Esophagus squamous epithelium (tissue), 5 donors: ENCODE measurements at regions not wholly inside any gene's neighbourhood (a gene's known extent, or its start where the extent isn't known, plus 50 kb on each side); places are given as distances from the start of the nearest gene placed in this dataset.
A peak's percentile ranks its signal among the peaks of the same experiment; 100 is the strongest.
"Not testable (repeated sequence)": the region's sequence is repeated elsewhere in the genome, so short reads cannot be mapped to it uniquely, and the experiment has no call there.

Experiments used
- DNase-seq: peaks from one replicate; lab custom pipeline; 2025; lab: John Stamatoyannopoulos, UW
- H3K27ac ChIP-seq, 4 donors: fragments of 200-600 bp; sonication (generic); one replicate each; pipeline ENCODE4 v1.5.1; 2016 to 2019; ENCODE audit warnings: mild to moderate bottlenecking in 1 of 4
- H3K27me3 ChIP-seq, 4 donors: fragments of 200-600 bp; sonication (generic); 1 replicate in 3 of 4; 2 replicates in 1 of 4; pipeline versions ENCODE4 v1.5.1 to v1.6.0; 2017 to 2021; ENCODE audit warnings: antibody characterized with exemption in 1 of 4
- H3K36me3 ChIP-seq, 3 donors: fragments of 200-600 bp; sonication (generic); one replicate each; pipeline ENCODE4 v1.5.1; 2016 to 2019
- H3K4me1 ChIP-seq, 3 donors: fragments of 200-600 bp; sonication (generic); one replicate each; pipeline ENCODE4 v1.5.1; 2017 to 2019
- H3K4me3 ChIP-seq, 4 donors: fragments of 200-600 bp; sonication (generic); 1 replicate in 3 of 4; 2 replicates in 1 of 4; pipeline ENCODE4 v1.5.1; 2016 to 2019; ENCODE audit warnings: mild to moderate bottlenecking in 2 of 4, moderate library complexity in 1 of 4
- H3K9me3 ChIP-seq, 3 donors: fragments of 200-600 bp; sonication (generic); one replicate each; pipeline ENCODE4 v1.5.1; 2016 to 2019
- POLR2A ChIP-seq, 4 donors: fragments of 450-650 bp; IDR thresholded peaks; one replicate each; pipeline ENCODE4 v1.6.1; 2017; ENCODE audit warnings: antibody characterized with exemption in 4 of 4, mild to moderate bottlenecking in 4 of 4, moderate library complexity in 3 of 4
- WGBS, 2 donors: methylation state at CpG; one replicate each; pipeline ENCODE4 v1.1.5; 2018; 5-methylcytosine and 5-hydroxymethylcytosine counted together
- intact Hi-C: fragments of 100-400 bp; cut with DNase I; formaldehyde crosslinking; loops from one replicate; pipeline ENCODE4 v1.15.0; 2022
- TF ChIP-seq, protein P1 (sequence below), 6 experiments: fragments of 450-650 bp in 4 of 6; fragments of 200-600 bp in 2 of 6; sonication (generic) in 2 of 6; IDR thresholded peaks; one replicate each; pipeline ENCODE4 v1.5.1; 2016 to 2019; ENCODE audit warnings: antibody characterized with exemption in 6 of 6, mild to moderate bottlenecking in 4 of 6, moderate library complexity in 4 of 6
- donor health status: DM: yes; HTN: yes; CAD: no.

GRCh38 chr6:150691463-150691862, 91.8 kb downstream of the PLEKHG1 start:
- Histone ChIP-seq H3K9me3 (no peaks in the 10 kb centered on the region), H3K4me1 (peaks cover 0 to 24% (median 14%) of the 10 kb centered on the region in 3 donors), H3K27me3 (no peaks in the 10 kb centered on the region), H3K27ac (no peak overlapping the region), H3K36me3 (no peaks in the 10 kb centered on the region), H3K4me3 (no peak overlapping the region)
- DNase-seq = no peak
- 58 to 87% methylated on average over 2 of the region's 2 CpGs for WGBS, 2 donors
- intact Hi-C loops = no loop called here
- TF ChIP-seq, protein P1, sequence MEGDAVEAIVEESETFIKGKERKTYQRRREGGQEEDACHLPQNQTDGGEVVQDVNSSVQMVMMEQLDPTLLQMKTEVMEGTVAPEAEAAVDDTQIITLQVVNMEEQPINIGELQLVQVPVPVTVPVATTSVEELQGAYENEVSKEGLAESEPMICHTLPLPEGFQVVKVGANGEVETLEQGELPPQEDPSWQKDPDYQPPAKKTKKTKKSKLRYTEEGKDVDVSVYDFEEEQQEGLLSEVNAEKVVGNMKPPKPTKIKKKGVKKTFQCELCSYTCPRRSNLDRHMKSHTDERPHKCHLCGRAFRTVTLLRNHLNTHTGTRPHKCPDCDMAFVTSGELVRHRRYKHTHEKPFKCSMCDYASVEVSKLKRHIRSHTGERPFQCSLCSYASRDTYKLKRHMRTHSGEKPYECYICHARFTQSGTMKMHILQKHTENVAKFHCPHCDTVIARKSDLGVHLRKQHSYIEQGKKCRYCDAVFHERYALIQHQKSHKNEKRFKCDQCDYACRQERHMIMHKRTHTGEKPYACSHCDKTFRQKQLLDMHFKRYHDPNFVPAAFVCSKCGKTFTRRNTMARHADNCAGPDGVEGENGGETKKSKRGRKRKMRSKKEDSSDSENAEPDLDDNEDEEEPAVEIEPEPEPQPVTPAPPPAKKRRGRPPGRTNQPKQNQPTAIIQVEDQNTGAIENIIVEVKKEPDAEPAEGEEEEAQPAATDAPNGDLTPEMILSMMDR (IDR thresholded peaks at IDR 0.05) = no peak
- no peak for TF ChIP-seq POLR2A (IDR thresholded peaks at IDR 0.05)

DNA sequence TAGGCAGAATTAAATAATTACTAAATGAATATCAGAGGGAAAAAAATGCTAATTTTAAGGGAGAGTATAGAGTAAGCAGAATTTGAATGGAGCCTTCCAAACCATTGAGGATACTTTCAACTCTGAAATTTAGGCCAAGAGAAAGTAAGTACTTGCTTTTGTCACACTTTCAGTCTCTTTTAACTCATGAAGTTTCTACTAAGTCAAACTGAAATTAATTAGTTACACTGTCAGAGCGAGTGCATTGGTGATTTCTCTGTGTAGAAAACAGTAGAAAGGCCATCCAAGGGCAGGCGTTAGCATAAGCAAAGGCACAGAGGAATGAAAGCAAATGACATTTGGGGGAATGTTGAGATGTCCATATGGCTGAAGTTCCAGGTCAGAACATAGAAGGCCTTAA, 92.9 kb downstream of the PLEKHG1 start:
- no peak overlapping the region for H3K27ac ChIP-seq
- 70 to 71% methylated on average over 2 of the region's 2 CpGs for WGBS, 2 donors
- peaks cover 0 to 18% (median 11%) of the 10 kb centered on the region in 3 donors for H3K4me1 ChIP-seq
- H3K4me3 ChIP-seq = no peak overlapping the region
- no peaks in the 10 kb centered on the region for H3K36me3 ChIP-seq
- TF ChIP-seq POLR2A (IDR thresholded peaks at IDR 0.05) = no peak
- intact Hi-C loops = no loop called here
- no peaks in the 10 kb centered on the region for H3K9me3 ChIP-seq
- no peak for DNase-seq
- no peaks in the 10 kb centered on the region for H3K27me3 ChIP-seq

GRCh38 chr6:150694889-150695288, 95.2 kb downstream of the PLEKHG1 start:
- no peaks in the 10 kb centered on the region for H3K27me3 ChIP-seq
- no peak overlapping the region for H3K4me3 ChIP-seq
- H3K9me3 ChIP-seq = no peaks in the 10 kb centered on the region
- intact Hi-C loops = no loop called here
- TF ChIP-seq, protein P1 (IDR thresholded peaks at IDR 0.05) = no peak
- TF ChIP-seq POLR2A (IDR thresholded peaks at IDR 0.05) = no peak
- H3K27ac ChIP-seq = no peak overlapping the region
- no peaks in the 10 kb centered on the region for H3K36me3 ChIP-seq
- H3K4me1 ChIP-seq = peaks cover 0 to 9% (median 3%) of the 10 kb centered on the region in 3 donors
- no peak for DNase-seq

- Histone ChIP-seq H3K4me3 (no peak overlapping the region), H3K27ac (peak overlapping the region in 1 of 4 donors; percentile 5), H3K9me3 (no peaks in the 10 kb centered on the region), H3K4me1 (peaks cover 0 to 9% (median 0%) of the 10 kb centered on the region in 3 donors), H3K27me3 (no peaks in the 10 kb centered on the region), H3K36me3 (no peaks in the 10 kb centered on the region)
- TF ChIP-seq POLR2A (IDR thresholded peaks at IDR 0.05) = no peak
- TF ChIP-seq, protein P1 (IDR thresholded peaks at IDR 0.05) = no peak
- 72 to 82% methylated on average over 2 of the region's 2 CpGs for WGBS, 2 donors
- intact Hi-C loops = no loop called here
- no peak for DNase-seq
Observed at GRCh38 chr6:150695652-150696051, 96.0 kb downstream of the PLEKHG1 start.

GRCh38 chr6:150696190-150696589, 96.5 kb downstream of the PLEKHG1 start:
- Histone ChIP-seq H3K4me1 (peaks cover 0 to 9% (median 0%) of the 10 kb centered on the region in 3 donors), H3K27ac (peak overlapping the region in 1 of 4 donors; percentile 5), H3K4me3 (no peak overlapping the region), H3K9me3 (no peaks in the 10 kb centered on the region), H3K27me3 (no peaks in the 10 kb centered on the region), H3K36me3 (no peaks in the 10 kb centered on the region)
- intact Hi-C loops = no loop called here
- no peak for DNase-seq
- TF ChIP-seq POLR2A (IDR thresholded peaks at IDR 0.05) = no peak
- WGBS, 2 donors = 69 to 74% methylated on average over 8 of the region's 8 CpGs

GRCh38 chr6:150696918-150697317, 97.2 kb downstream of the PLEKHG1 start:
- H3K27ac ChIP-seq, H3K4me1 ChIP-seq, DNase-seq, H3K9me3 ChIP-seq, H3K36me3 ChIP-seq, H3K4me3 ChIP-seq, intact Hi-C loops, H3K27me3 ChIP-seq: not testable (repeated sequence)
- WGBS, 2 donors = 78 to 98% methylated on average over 3 of the region's 3 CpGs

DNA sequence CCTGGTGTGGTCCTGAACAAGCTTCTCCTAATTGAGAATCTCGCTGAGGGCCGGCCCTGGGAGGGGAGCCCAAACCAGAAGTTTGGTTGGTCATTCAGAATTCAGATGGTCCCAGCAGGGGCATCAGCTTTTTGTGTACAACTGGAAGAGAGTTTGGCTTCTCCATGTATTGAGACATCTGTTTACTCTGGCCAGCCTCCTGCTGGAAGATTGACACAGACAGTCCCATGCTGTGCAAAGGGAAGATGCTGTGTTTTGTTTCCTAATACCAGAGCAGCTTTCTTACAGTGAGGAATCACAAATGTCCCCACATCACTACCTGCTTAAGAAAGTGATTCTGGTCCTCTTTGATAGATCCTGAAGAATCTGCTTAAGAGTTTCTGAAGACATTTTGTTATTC, 97.8 kb downstream of the PLEKHG1 start:
- H3K27me3 ChIP-seq = no peaks in the 10 kb centered on the region
- DNase-seq = no peak
- intact Hi-C loops = no loop called here
- H3K36me3 ChIP-seq = no peaks in the 10 kb centered on the region
- H3K4me1 ChIP-seq = peaks cover 0 to 4% (median 0%) of the 10 kb centered on the region in 3 donors
- H3K27ac ChIP-seq = no peak overlapping the region
- H3K9me3 ChIP-seq = no peaks in the 10 kb centered on the region
- 63 to 86% methylated on average over 2 of the region's 2 CpGs for WGBS, 2 donors
- no peak overlapping the region for H3K4me3 ChIP-seq
- TF ChIP-seq, protein P1 (IDR thresholded peaks at IDR 0.05) = no peak
- no peak for TF ChIP-seq POLR2A (IDR thresholded peaks at IDR 0.05)
